ENCODE measurements at regions not wholly inside any gene's neighbourhood (a gene's known extent, or its start where the extent isn't known, plus 50 kb on each side); places are given as distances from the start of the nearest gene placed in this dataset.

DNA sequence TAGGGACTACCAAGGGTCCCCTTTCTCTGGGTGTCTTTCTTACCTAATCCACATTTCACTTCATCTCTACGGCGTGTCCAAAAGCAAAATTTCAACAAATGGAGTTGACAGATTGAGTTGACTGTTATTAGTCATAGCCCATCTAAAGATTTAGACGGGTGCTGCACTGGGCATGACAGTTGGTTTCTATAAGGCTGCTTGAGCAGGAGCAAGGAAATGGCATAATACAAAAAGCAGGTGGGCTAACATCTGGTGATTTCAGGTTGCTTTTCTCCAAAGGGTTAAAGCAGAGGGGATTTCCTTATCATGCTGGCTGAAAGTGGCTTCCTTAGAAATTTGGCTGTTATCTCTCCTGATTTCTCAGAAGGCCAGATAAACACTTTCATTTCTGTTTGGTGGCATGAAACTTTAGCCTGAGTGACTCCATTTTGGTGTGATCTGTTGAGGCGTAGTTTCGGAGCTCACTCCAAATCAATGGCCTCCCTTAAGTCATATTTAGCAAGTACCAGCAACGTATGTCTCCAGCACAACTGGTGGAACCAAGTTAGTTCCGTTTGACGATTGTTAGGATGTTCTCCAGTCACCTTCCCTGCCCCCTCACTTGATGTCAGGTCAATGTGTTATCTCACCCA is 440.4 kb downstream of the FGF9 start (continued):
- TF ChIP-seq FOSL1 (IDR thresholded peaks at IDR 0.05; ENCODE audit: low read depth) (no peak), SIN3A (IDR thresholded peaks at IDR 0.05; ENCODE audit: low read depth) (no peak), RAD21 (IDR thresholded peaks at IDR 0.05; ENCODE audit: low read depth) (no peak), ZNF274 (IDR thresholded peaks at IDR 0.05; ENCODE audit: low read depth, low read length) (no peak), YY1 (IDR thresholded peaks at IDR 0.05; ENCODE audit: extremely low read depth, insufficient replicate concordance, low read depth, low read length) (no peak), ZFX (IDR thresholded peaks at IDR 0.05) (no peak), SP1 (IDR thresholded peaks at IDR 0.05; ENCODE audit: low read depth) (no peak)
- TF ChIP-seq, protein P1, sequence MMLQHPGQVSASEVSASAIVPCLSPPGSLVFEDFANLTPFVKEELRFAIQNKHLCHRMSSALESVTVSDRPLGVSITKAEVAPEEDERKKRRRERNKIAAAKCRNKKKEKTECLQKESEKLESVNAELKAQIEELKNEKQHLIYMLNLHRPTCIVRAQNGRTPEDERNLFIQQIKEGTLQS (IDR thresholded peaks at IDR 0.05) = no peak

GRCh38 chr13:22111961-22112360 is 441.1 kb downstream of the FGF9 start:
- DNase-seq (ENCODE audit: low read depth, low spot score) (no peak), ATAC-seq (no peak)
- Histone ChIP-seq H4K20me1 (ENCODE audit: insufficient read depth) (no peaks in the 10 kb centered on the region), H3K9me2 (ENCODE audit: insufficient read depth) (no peaks in the 10 kb centered on the region), H2AFZ (ENCODE audit: low read depth, low read length, poor library complexity, severe bottlenecking) (no peak overlapping the region), H3K4me1 (ENCODE audit: control insufficient read depth in 1 of 2, insufficient read depth in 2 of 2, low read length in 2 of 2) (peaks cover 0 to 5% of the 10 kb centered on the region in 2 experiments; a peak in 1 of 4 replicates), H3K79me2 (ENCODE audit: insufficient read depth, low read length) (no peaks in the 10 kb centered on the region), H3K9me3 (ENCODE audit: control insufficient read depth in 1 of 2, insufficient read depth in 1 of 2, low read depth in 1 of 2, low read length in 2 of 2) (no peaks in the 10 kb centered on the region), H3K9ac (ENCODE audit: low read length) (no peak overlapping the region), H3K27ac (ENCODE audit: low read depth, low read length) (no peak overlapping the region), H3K27me3 (ENCODE audit: insufficient read depth, low read length) (no peaks in the 10 kb centered on the region), H3K36me3 (ENCODE audit: control insufficient read depth in 1 of 2, insufficient read depth in 2 of 2, low read length in 2 of 2) (no peaks in the 10 kb centered on the region), H3K4me3 (replicated peaks in 1 of 2; ENCODE audit: low read depth in 1 of 2, low read length in 2 of 2) (no peak overlapping the region), H3K4me2 (ENCODE audit: low read length) (no peak overlapping the region)
- RAD21 ChIA-PET (ENCODE audit: low non-redundant PET in 1 of 2, low total read pairs in 2 of 2, uncharacterized antibody in 2 of 2, unreplicated experiment in 2 of 2) = no interaction called here
- no TSS peak for BruUV-seq (replicated peaks)
- POLR2A ChIA-PET = no interaction called here
- CTCF ChIA-PET = no interaction called here
- TF ChIP-seq CBX3 (IDR thresholded peaks at IDR 0.05; ENCODE audit: low read depth) (no peak), ZNF274 (IDR thresholded peaks at IDR 0.05; ENCODE audit: low read depth, low read length) (no peak), EGR1 (IDR thresholded peaks at IDR 0.05; ENCODE audit: low read depth) (no peak), FOSL1 (IDR thresholded peaks at IDR 0.05; ENCODE audit: low read depth) (no peak), SP1 (IDR thresholded peaks at IDR 0.05; ENCODE audit: low read depth) (no peak), ELF1 (IDR thresholded peaks at IDR 0.05; ENCODE audit: borderline replicate concordance, low read depth) (no peak), EZH2phosphoT487 (IDR thresholded peaks at IDR 0.05; ENCODE audit: borderline replicate concordance) (no peak), REST (IDR thresholded peaks at IDR 0.05; ENCODE audit: low read depth) (no peak), RAD21 (IDR thresholded peaks at IDR 0.05; ENCODE audit: low read depth) (no peak), SIN3A (IDR thresholded peaks at IDR 0.05; ENCODE audit: low read depth) (no peak), SRF (IDR thresholded peaks at IDR 0.05; ENCODE audit: low read depth) (no peak), POLR2AphosphoS5 (IDR thresholded peaks at IDR 0.05; ENCODE audit: low read depth, low read length) (no peak)
- TF ChIP-seq, protein P2, sequence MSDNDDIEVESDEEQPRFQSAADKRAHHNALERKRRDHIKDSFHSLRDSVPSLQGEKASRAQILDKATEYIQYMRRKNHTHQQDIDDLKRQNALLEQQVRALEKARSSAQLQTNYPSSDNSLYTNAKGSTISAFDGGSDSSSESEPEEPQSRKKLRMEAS (IDR thresholded peaks at IDR 0.05) = no peak
- TF ChIP-seq, protein P3, sequence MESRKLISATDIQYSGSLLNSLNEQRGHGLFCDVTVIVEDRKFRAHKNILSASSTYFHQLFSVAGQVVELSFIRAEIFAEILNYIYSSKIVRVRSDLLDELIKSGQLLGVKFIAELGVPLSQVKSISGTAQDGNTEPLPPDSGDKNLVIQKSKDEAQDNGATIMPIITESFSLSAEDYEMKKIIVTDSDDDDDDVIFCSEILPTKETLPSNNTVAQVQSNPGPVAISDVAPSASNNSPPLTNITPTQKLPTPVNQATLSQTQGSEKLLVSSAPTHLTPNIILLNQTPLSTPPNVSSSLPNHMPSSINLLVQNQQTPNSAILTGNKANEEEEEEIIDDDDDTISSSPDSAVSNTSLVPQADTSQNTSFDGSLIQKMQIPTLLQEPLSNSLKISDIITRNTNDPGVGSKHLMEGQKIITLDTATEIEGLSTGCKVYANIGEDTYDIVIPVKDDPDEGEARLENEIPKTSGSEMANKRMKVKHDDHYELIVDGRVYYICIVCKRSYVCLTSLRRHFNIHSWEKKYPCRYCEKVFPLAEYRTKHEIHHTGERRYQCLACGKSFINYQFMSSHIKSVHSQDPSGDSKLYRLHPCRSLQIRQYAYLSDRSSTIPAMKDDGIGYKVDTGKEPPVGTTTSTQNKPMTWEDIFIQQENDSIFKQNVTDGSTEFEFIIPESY (IDR thresholded peaks at IDR 0.05; ENCODE audit: extremely low read depth, insufficient replicate concordance, low read length) = no peak
- intact Hi-C loops (cut with micrococcal nuclease) = no loop called here

Data from HCT116 (cell line).